ENCODE measurements at regions not wholly inside any gene's neighbourhood (a gene's known extent, or its start where the extent isn't known, plus 50 kb on each side); places are given as distances from the start of the nearest gene placed in this dataset.

- TF ChIP-seq CTCF (IDR thresholded peaks at IDR 0.05; ENCODE audit: borderline replicate concordance, insufficient read depth, low read depth, low read length) = no peak
- H3K4me3 ChIP-seq (ENCODE audit: low read depth, low read length) = no peak overlapping the region
Measured at GRCh38 chr1:189596197-189596596, 881.5 kb downstream of the BRINP3 start.

GRCh38 chr1:189597083-189597482, 880.6 kb downstream of the BRINP3 start:
- no peak for TF ChIP-seq CTCF (IDR thresholded peaks at IDR 0.05; ENCODE audit: borderline replicate concordance, insufficient read depth, low read depth, low read length)
- H3K4me3 ChIP-seq (ENCODE audit: low read depth, low read length) = no peak overlapping the region

- no peak overlapping the region for H3K4me3 ChIP-seq (ENCODE audit: low read depth, low read length)
- no peak for TF ChIP-seq CTCF (IDR thresholded peaks at IDR 0.05; ENCODE audit: borderline replicate concordance, insufficient read depth, low read depth, low read length)
Measured at GRCh38 chr1:189605226-189605625, 872.4 kb downstream of the BRINP3 start.

- H3K4me3 ChIP-seq (ENCODE audit: low read depth, low read length) = no peak overlapping the region
- TF ChIP-seq CTCF (IDR thresholded peaks at IDR 0.05; ENCODE audit: borderline replicate concordance, insufficient read depth, low read depth, low read length) = no peak
Measured at GRCh38 chr1:189606047-189606446, 871.6 kb downstream of the BRINP3 start.

GRCh38 chr1:189606795-189607476, 870.7 kb downstream of the BRINP3 start:
- TF ChIP-seq CTCF (IDR thresholded peaks at IDR 0.05; ENCODE audit: borderline replicate concordance, insufficient read depth, low read depth, low read length) = no peak
- no peak overlapping the region for H3K4me3 ChIP-seq (ENCODE audit: low read depth, low read length)

GRCh38 chr1:189607477-189608096, 870.1 kb downstream of the BRINP3 start:
- no peak for TF ChIP-seq CTCF (IDR thresholded peaks at IDR 0.05; ENCODE audit: borderline replicate concordance, insufficient read depth, low read depth, low read length)
- H3K4me3 ChIP-seq (ENCODE audit: low read depth, low read length) = no peak overlapping the region

GRCh38 chr1:189609167-189609566, 868.5 kb downstream of the BRINP3 start:
- H3K4me3 ChIP-seq (ENCODE audit: low read depth, low read length) = no peak overlapping the region
- no peak for TF ChIP-seq CTCF (IDR thresholded peaks at IDR 0.05; ENCODE audit: borderline replicate concordance, insufficient read depth, low read depth, low read length)

Data from GM12875 (cell line).